T-helper 1 cell treated with Interleukin-12 subunit alpha and Interleukin-12 subunit beta and Interleukin-4 antibody, amounts not matched to agents 30 ng/mL and 1 ng/mL, for 36 hours (primary cell): ENCODE measurements at regions not wholly inside any gene's neighbourhood (a gene's known extent, or its start where the extent isn't known, plus 50 kb on each side); places are given as distances from the start of the nearest gene placed in this dataset.
"Not testable (repeated sequence)": the region's sequence is repeated elsewhere in the genome, so short reads cannot be mapped to it uniquely, and the experiment has no call there.

Experiments
- intact Hi-C: fragments of 100-400 bp; cut with micrococcal nuclease; formaldehyde crosslinking; loops from one replicate; pipeline ENCODE4 v1.15.1; 2024

DNA sequence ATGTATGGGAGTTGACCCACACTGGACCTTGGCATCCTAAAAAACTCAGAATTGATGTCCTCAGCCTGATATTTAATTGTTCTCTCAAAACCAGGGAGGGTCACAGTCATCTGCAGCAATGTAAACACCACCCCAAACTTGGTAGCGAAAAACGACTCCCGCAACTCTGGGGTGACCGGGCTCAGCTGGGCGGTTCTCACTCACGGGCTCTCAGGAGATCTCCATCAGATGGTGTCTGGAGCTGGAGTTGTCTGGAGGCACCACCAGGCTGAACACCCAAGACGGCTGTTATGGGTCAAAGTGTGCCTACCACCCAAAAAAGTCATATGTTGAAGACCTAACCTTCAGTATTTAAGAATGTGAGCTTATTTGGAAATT is 50.9 kb upstream of the NXT1 start:
- intact Hi-C loops = no loop called here

DNA sequence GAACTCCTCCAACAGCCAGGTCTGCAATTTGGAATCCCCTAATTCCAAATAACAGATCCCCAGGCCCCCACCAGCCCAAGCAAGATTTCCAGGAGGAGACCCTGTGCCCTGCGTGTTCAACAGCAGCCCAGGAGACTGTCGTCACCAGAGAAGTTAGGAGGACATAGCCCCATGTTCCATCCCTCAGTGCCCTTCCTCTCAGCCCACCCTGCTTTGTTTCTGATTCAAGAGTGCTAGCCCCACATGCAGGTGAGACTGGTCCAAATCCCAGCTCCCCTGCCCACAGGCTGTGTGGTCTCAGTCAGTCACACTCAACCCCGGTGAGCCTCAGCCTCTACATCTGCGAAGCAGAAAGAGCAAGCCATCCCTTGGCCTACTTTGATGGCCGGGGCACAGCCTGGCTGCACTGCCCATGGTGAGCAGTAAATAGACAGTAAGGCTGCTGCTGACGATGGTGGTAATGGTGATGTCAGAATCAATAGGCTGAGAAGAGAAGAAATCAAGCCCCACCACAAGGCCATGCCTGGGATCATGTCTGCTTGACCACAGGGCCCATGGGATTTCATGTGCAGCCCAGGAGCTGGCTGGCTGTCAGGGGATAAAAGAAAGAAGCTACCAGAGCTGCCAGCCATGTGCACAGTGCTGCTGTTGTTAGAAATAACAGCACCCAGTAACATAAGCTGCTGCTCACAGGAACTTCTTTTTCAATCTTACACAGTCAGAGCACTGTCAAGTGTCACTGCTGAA is 51.5 kb upstream of the NXT1 start:
- intact Hi-C loops = no loop called here

DNA sequence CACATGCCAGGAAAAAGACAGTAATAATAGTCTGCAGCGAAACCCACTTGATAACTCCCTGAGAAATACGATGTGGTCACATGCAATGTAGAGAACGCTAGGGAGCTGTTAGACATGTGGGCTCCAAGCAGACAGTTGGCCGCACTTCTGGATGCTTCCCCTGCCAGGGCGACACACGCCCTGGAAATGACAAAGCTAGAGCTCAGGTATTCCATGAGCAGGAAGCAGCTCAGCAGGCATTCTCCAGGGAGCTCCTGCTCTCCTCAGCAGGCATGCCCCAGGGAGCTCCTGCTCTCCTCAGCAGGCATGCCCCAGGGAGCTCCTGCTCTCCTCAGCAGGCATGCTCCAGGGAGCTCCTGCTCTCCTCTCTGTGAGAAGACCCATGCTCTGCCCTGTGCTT is 52.4 kb upstream of the NXT1 start:
- intact Hi-C loops = no loop called here

DNA sequence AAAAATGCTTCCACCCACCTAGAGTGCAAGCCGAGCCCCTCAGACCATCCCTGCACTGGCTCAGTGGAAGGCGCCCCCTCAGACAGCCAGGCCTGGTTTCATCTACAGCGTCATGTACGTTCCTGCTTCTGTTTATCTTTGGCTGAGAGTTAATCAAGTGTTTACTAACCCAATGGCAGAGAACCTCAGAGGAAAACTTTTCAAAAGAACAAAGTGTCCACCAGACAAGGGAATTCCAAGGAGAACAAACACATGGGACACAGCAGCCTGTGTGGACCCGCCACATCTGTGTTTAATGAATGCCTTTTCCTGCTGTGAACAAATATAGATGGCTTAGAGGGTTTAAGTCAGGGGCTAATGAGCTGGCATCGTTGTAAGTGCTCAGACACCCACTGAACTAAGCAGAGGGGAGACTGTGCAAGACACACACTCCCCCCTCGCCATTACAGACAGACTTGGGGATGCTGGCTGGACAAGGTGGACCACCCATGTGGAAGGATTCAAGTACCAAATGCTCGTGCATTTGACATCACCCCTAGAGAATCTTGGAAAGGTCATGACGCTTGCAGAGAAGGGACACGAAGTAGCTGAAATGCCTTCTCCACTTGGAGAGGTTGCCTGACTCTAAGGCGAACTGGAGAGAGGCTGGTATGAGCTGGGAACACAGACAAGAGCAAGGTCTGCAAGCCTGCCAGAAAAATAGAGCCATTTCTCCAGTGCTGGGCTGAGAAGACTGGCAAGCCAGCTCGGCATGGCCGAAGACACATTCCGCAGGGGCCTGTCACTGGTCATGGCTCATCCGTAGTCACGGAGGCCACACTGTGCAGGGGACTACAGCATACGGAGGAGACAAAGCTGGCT is 53.5 kb upstream of the NXT1 start:
- intact Hi-C loops = no loop called here

DNA sequence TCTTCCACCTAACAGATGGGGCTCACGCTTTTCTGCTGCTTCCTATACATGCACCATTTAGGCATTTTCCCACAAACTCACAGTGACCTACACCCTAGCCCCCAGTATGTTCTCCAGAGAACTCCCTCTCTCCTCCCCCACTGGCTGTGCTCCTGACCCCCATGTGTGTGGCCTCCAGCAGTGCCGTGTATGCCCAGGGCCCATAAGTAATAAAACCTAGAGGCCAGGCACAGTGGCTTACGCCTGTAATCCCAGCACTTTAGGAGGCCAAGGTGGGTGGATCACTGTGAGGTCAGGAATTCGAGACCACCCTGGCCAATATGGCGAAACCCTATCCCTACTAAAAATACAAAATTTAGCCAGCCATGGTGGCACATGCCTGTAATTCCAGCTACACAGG is 54.7 kb upstream of the NXT1 start:
- intact Hi-C loops = no loop called here

DNA sequence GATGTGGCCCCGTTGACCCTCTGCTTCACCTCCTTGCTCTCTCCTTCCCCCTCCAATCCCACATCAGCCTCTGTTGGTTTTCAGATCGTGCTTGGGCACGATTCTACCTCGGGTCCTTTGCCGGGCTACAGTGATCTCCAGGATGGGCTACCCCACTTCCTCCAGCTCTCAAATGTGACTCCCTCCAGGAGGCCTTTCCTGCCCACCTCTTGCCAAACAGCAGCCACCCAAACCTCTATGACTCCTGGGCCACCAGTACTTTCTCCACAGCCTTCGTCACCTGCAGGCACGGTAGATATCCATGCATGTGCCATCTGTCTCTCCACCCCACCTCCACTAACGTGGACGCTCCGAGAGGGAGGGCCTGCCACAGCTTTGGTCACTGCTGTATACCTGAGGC is 55.9 kb upstream of the NXT1 start:
- intact Hi-C loops = no loop called here

DNA sequence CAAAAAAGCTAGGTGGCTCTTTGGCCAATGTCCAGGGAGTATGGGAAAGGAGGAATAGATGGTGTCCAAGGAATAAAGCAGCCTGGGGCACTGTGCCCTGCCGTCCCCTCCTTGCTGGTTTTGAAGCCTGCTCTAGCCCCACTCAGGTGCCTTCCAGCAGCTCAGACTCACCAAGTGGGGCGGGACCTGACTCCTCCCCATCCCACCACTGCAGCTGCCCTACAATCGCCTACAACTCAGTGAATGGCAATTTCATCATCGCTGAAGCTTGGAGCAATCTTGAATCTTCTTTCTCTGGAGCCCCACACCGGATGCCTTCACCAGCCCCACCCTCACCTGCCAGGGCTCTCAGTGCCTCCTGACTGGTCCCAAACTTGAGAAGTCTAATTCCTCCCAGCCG is 56.4 kb upstream of the NXT1 start:
- intact Hi-C loops = no loop called here

DNA sequence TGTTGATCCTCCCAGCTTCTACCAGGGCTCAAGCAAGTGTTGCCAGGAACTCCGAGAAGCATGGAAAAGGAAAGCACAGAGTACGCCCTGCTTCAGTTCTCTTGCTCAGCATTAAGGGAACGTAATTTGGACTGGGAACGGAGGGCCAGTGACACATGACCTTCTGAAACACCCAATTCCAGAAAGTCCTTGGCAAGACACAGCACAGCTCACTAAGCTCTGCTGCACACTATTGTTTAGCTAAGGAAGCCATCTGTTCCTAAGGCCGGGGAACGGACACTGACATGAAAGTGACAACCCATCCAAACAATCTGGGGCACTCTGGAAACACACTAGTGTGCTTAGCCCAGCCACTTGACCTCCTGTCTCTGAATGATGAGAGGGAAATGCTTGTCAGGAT is 56.9 kb upstream of the NXT1 start:
- intact Hi-C loops = no loop called here

DNA sequence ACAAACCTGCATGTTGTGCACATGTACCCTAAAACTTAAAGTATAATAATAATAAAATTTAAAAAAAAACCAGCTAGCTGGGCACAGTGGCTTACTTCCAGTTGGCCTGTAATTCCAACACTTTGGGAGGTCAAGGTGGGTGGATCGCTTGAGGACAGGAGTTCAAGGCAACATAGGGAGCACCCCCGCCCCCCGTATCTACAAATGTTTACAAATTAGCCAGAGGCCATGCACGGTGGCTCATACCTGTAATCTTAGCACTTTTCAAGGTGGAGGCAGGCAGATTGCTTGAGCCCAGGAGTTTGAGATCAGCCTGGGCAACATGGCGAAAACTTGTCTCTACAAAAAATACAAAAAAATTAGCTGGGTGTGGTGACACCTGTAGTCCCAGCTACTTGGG is 58.3 kb upstream of the NXT1 start:
- intact Hi-C loops = not testable (repeated sequence)

DNA sequence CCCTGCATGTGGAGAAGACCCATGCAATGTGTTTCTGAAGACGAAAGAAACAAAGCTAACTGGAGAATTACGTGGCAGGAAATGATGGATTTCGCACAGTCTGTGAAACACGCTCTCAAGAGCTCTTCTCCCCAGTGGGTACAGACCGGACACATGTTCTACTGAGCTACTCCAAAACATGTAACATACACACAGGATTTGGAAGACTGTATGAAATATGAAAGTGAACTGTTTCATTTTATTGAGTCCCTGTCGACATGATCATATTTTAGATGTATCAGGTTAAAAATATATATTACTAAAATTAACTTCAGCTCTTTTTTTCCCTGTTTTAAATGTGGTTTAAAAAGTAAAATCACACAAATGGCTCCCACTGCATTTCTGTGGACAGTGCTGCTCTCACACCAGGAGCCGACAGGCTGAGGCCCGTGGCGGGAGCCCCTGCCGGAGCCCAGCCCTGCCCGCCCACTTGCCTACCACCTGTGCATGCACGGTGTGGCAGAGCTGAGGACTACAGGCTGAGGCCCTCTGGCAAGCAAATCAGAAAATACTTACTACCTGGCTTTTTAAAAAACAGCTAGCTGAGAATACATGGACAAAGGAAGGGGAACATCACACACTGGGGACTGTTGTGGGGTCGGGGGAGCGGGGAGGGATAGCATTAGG is 58.9 kb upstream of the NXT1 start:
- intact Hi-C loops = no loop called here

DNA sequence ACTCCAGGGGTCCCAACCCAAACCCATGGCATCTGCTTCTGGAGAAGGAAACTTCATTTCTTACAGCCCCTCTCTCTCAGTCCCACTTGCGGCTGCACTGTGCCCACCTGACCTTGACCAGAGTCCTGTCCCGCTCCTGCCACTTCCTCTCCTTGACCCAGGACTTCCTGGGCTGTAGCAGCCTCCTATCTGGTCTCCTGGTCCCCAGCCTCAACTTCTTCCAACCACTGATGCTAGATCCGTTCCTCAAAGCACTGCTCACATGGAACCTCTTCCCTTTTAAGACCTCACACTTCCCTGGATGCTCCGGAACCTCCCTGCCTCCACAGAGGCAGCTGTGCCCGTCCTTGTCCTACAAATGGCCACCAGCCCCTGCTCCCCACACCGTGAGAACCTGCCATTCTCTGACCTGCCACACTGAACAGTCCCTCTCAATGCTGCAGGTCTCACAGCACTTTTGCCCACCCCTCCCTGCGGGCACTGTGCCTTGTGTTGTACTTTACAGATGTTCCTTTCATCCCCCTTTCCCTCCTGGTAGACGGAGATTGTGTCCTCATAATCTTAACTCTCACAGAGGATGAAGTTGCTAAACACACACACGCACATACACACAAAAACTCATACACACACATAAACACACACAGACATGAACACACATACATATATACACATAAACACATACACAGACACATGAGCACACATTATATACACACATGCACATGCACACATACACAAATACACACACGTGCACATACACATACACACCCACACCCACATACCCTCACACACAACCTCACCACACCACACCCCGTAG is 59.6 kb upstream of the NXT1 start:
- intact Hi-C loops = no loop called here

DNA sequence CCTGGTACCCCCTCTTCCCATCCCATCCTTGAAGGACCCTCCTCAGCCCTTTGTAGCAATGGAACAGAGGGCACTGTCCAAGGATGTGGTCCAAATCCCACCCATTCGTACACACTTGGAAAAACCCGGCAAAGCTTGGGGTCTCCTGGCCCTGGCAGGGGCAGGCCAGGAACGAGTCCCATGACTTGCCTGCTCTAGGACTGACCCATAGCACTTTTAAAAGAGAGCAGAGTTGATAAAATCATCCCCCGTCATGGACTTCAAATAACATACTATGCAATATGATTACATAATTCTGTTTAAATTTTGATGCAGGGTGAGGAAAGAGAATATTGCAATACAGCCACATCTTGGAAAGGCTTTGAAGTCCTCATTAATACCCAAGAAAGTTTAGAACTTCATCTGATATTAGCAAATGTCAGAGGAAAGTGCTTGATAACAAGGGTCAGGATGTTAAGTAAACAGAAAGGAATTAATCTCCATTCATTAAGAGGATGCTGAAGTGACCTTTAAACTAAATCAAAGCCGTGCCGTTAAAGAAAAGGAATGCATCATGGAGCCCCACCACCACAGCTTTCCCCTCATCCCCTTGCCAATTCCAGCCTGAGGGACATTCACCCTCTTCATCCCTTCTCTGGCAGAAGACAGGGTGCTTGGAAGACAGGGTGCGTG is 60.7 kb upstream of the NXT1 start:
- intact Hi-C loops = no loop called here

DNA sequence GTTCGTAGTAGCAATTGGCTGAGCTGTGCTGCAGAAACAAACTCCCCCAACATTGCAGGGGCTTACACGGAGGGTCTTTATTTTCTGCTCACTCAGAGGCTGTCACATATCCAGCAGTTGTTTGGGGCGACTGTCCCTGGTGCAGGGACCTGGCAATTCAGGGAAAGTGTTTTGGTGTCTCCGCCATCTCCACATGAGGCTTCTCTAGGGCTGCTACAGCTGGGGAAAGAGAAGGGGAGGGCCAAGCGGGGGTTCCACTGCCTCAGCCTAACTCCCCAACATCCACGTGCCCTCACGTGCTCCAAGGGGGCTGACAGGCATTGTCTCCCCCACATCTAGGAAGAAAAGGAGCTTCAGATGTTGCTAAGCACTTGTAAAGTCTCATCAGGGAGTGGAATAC is 61.3 kb upstream of the NXT1 start:
- intact Hi-C loops = no loop called here

DNA sequence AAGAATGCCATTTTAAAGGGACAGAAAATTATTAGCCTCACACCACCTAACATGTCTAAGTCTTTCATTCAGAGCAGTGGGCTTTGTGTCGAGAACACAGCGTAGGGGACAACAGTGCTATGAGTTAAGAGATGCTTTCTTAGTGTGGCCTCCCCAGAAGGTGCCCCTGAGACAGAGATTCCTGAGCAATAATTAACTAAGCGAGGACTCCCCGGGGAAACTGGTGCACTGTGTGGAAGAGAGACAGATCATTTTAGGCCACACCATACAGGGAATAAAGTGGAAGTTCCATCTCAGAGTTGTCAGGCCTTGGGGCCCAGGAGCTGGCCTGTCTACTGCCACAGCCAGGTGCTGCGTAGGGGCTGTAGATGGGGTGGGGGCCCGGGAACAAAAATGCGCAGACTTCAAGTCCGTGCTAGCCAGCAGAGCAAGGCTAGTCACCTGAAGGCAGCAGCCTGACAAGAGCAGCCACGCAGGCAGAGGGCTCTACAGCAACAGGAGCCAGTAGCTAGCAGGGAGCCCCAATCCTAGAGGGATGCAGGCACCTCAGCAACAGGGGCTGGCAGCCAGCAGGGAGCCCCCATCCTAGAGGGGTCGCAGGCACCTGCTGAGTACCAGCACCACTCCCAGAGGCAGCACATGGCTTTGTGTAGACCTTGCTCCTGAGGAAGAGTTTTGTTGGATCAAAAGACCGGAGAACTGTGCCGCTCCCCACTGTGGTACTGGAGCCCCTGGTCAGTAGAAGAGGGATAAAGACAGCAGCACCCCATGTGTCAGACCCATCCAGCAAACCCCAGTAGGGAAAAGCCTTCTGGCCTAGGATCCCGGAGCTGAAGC is 63.0 kb upstream of the NXT1 start:
- intact Hi-C loops = no loop called here

DNA sequence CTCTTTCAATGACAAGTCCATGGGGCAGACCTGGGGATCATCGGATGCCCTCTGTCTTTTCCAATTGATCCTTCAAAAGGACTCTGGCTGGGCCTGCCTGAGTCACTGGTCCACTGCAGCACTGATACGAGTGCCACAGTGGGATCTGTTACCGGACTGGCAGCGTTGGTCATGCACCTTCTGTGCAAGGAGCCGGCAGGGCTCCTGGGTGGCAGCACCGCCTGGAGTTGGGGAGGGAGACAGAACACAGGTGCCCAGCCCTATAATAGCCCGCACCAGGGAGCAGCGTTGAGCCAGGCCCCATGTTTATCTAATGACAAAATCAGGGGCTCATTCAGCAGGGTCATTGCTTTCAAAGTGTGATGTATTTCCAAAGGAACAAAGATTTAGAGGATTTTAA is 64.2 kb upstream of the NXT1 start:
- intact Hi-C loops = no loop called here

DNA sequence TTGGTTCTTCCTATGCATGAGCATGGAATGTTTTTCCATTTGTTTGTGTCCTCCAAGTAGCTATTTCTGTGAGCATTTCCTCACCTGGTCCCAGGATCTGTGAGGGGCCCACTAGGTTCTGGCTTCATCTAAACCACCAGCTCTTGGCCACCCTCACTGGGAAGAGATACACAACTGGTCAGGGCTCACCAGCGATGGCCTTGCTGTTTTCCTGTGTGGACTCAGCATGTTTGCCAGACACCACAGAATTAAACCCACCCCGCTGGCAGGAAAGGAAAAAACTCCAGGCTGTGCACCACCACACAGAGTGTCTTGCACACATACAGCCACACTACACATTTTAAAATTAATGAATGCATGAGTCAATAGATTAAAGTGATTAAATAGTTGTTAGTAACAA is 65.1 kb upstream of the NXT1 start:
- intact Hi-C loops = no loop called here

DNA sequence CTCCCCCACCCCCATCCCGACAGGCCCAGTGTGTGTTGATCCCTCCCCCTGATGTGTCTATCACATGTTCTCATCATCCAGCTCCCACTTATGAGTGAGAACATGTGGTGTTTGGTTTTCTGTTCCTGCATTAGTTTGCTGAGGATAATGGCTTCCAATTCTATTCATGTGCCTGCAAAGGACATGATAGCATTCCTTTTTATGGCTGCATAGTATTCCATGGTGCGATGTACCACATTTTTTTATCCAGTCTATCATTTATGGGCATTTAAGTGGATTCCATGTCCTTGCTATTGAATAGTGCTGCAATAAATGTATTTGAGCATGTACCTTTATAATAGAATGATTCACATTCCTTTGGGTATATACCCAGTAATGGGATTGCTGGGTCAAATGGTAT is 66.6 kb upstream of the NXT1 start:
- intact Hi-C loops = no loop called here

DNA sequence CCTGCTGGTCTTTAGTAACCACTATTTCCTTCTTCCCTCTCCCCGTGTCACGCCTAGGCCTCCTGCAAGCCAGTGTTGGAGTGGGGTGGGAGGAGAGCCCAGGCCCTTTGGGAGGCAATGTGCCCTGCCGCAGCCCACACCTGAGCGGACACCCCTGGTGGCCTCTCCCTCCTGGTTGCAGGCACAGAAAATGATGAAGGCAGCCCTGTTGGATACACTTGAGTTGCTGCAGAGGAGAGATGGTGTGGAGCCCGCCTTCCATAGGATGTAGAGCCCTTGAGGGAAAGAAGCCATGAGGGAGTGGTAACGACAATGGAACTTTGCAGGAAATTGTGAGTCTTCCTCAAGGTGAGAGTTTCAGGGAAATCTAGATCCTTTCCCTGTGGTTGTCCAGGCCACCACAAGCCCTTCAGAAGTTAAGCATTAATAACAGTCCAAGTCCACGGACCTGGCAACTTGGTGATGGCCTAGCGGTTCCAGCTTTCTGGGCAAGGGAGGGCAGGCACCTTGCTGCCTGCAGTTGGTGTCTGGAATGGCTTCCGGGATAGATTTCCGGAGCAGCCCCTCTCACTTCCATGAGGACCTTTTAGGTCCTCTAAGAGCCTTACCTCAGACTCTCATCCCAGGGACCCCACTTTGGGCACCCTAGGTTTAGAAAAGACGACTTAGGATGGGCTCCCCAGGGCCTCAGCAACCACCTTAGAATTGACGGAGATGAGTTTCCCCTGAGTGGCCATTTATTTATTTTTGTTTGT is 67.3 kb upstream of the NXT1 start:
- intact Hi-C loops = no loop called here

DNA sequence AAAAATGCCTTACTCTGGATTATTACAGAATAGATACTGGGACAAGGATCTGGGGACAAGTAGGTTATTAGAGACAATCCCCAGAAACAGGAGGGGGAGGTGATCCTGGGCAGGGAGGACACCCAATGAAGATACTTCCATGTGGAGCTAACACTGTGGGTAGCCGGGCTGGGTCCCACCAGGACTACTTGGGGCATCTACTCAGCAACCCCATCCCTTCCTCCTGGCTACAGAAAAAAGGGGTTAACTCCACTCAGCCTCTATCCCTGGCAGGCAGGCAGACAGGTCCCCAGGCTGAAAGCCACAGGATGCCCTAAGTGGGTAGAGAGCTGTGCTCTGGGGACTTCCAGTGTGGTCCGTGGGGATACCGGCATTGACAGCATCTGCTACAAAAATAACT is 68.0 kb upstream of the NXT1 start:
- intact Hi-C loops = no loop called here
